ENCODE measurements at regions not wholly inside any gene's neighbourhood (a gene's known extent, or its start where the extent isn't known, plus 50 kb on each side); places are given as distances from the start of the nearest gene placed in this dataset.

- Histone ChIP-seq H3K56ac (ENCODE audit: extremely low read depth, insufficient read depth, low read length) (no peak overlapping the region), H2AK5ac (ENCODE audit: low read depth, low read length) (0 out of 2 replicates have a peak overlapping the region, but pooled peaks have one; percentile 27), H3K9me1 (ENCODE audit: insufficient read depth, low read length) (peaks cover 8% of the 10 kb centered on the region; the same call in 1 of the 2 replicates), H3K4me2 (ENCODE audit: low read depth, low read length) (no peak overlapping the region), H3K9me3 (ENCODE audit: control insufficient read depth, insufficient read depth, low read length) (no peaks in the 10 kb centered on the region), H3K36me3 (ENCODE audit: control insufficient read depth, insufficient read depth, low read length) (no peaks in the 10 kb centered on the region), H3K79me1 (ENCODE audit: low read depth in 1 of 2, low read length in 2 of 2) (no peaks in the 10 kb centered on the region), H2AK9ac (replicated peaks; ENCODE audit: low read depth, low read length, poor library complexity) (no peak overlapping the region), H4K91ac (ENCODE audit: insufficient read depth, low read depth, low read length) (no peak overlapping the region), H3K9ac (ENCODE audit: low read depth, low read length) (no peak overlapping the region), H3K27ac (ENCODE audit: insufficient read depth, low read length) (no peak overlapping the region), H3K23ac (ENCODE audit: low read depth, low read length) (no peak overlapping the region), H2BK15ac (ENCODE audit: low read depth, low read length) (no peak overlapping the region; the same call in 2 of the 3 replicates), H3K4me1 (ENCODE audit: control insufficient read depth, insufficient read depth, low read length) (peaks cover 16% of the 10 kb centered on the region), H4K20me1 (ENCODE audit: insufficient read depth, low read length) (peaks cover 7% of the 10 kb centered on the region; the same call in 1 of the 2 replicates), H3K27me3 (ENCODE audit: control insufficient read depth, insufficient read depth, low read length) (peaks cover 3% of the 10 kb centered on the region; the same call in 1 of the 2 replicates), H2BK120ac (ENCODE audit: low read depth, low read length) (no peak overlapping the region), H3K4me3 (ENCODE audit: insufficient read depth, low read depth, low read length) (no peak overlapping the region), H3K18ac (ENCODE audit: low read depth, low read length) (no peak overlapping the region), H2BK20ac (ENCODE audit: low read depth, low read length) (no peak overlapping the region), H2AFZ (replicated peaks; ENCODE audit: low read length, poor library complexity) (no peak overlapping the region), H3K4ac (ENCODE audit: low read depth, low read length) (no peak overlapping the region), H3K14ac (replicated peaks; ENCODE audit: low read depth, low read length) (no peak overlapping the region), H2BK5ac (ENCODE audit: low read depth, low read length, poor library complexity, severe bottlenecking) (no peak overlapping the region), H4K8ac (ENCODE audit: low read depth in 2 of 2, low read length in 2 of 2) (no peak overlapping the region), H4K5ac (ENCODE audit: low read depth, low read length) (no peak overlapping the region)
- DNase-seq = no peak
- ChIA-PET CTCF (no interaction called here), POLR2A (ENCODE audit: unreplicated experiment) (no interaction called here)
- WGBS, 2 experiments (ENCODE audit: extremely low coverage in 2 of 2, insufficient read length in 1 of 2) = no CpG with 5 or more reads among the region's 8 CpGs
- no peak for ATAC-seq (ENCODE audit: low read depth)
- TF ChIP-seq MAFK (IDR thresholded peaks at IDR 0.05; ENCODE audit: low read depth, low read length) (no peak), POLR2A (IDR thresholded peaks at IDR 0.05; ENCODE audit: low read depth, low read length) (no peak), BHLHE40 (IDR thresholded peaks at IDR 0.05; ENCODE audit: low read depth, low read length) (no peak), MXI1 (IDR thresholded peaks at IDR 0.05; ENCODE audit: borderline replicate concordance, low read depth, low read length) (no peak), FOS (IDR thresholded peaks at IDR 0.05; ENCODE audit: low read depth, low read length) (no peak)
- in situ Hi-C loops (cut with MboI; ENCODE audit: low sequenced_read_pairs) = no loop called here
- intact Hi-C loops (cut with micrococcal nuclease) = no loop called here
- dilution Hi-C loops (cut with HindIII; ENCODE audit: low sequenced_read_pairs, unreplicated experiment) = no loop called here
- no TSS peak for BruUV-seq (replicated peaks)
Observed at GRCh38 chr9:95820074-95820473, 55.4 kb upstream of the ERCC6L2 start.
